ENCODE measurements at regions not wholly inside any gene's neighbourhood (a gene's known extent, or its start where the extent isn't known, plus 50 kb on each side); places are given as distances from the start of the nearest gene placed in this dataset.

GRCh38 chr13:50589139-50589538 is 254.4 kb downstream of the DLEU7 start:
- no peak for TF ChIP-seq PPARA (CRISPR knock-in tag; IDR thresholded peaks at IDR 0.05; ENCODE audit: borderline replicate concordance)
- no peak for TF ChIP-seq ZFP30 (CRISPR knock-in tag; IDR thresholded peaks at IDR 0.05)
- no peak for TF ChIP-seq GLIS3 (CRISPR knock-in tag; IDR thresholded peaks at IDR 0.05)
- no peak for TF ChIP-seq ZFP3 (CRISPR knock-in tag; IDR thresholded peaks at IDR 0.05)
- TF ChIP-seq OSR1 (CRISPR knock-in tag; IDR thresholded peaks at IDR 0.05): no peak
- TF ChIP-seq ARNTL (CRISPR knock-in tag; IDR thresholded peaks at IDR 0.05; ENCODE audit: borderline replicate concordance, low read depth): no peak
- TF ChIP-seq CSRNP3 (CRISPR knock-in tag; IDR thresholded peaks at IDR 0.05): no peak
- TF ChIP-seq PATZ1 (CRISPR knock-in tag; IDR thresholded peaks at IDR 0.05; ENCODE audit: borderline replicate concordance): no peak
- no peak for TF ChIP-seq CREB5 (CRISPR knock-in tag; IDR thresholded peaks at IDR 0.05; ENCODE audit: low read depth)
- TF ChIP-seq RARB (CRISPR knock-in tag; IDR thresholded peaks at IDR 0.05): no peak
- no peak for TF ChIP-seq SNAI2 (CRISPR knock-in tag; IDR thresholded peaks at IDR 0.05)
- no peak for TF ChIP-seq TOX (CRISPR knock-in tag; IDR thresholded peaks at IDR 0.05; ENCODE audit: borderline replicate concordance)

Data from SK-N-SH treated with all-trans-retinoic acid at 6 μM for 48 hours (cell line).